GM19351 (cell line): ENCODE measurements at regions not wholly inside any gene's neighbourhood (a gene's known extent, or its start where the extent isn't known, plus 50 kb on each side); places are given as distances from the start of the nearest gene placed in this dataset.
"Not testable (repeated sequence)": the region's sequence is repeated elsewhere in the genome, so short reads cannot be mapped to it uniquely, and the experiment has no call there.

Experiments
- ATAC-seq: cut with Tn5 transposase; IDR thresholded peaks from one replicate; pipeline ENCODE4 v1.9.1; 2021; ENCODE audit warnings: mild to moderate bottlenecking, moderate library complexity; ENCODE audit not compliant: unreplicated experiment

DNA sequence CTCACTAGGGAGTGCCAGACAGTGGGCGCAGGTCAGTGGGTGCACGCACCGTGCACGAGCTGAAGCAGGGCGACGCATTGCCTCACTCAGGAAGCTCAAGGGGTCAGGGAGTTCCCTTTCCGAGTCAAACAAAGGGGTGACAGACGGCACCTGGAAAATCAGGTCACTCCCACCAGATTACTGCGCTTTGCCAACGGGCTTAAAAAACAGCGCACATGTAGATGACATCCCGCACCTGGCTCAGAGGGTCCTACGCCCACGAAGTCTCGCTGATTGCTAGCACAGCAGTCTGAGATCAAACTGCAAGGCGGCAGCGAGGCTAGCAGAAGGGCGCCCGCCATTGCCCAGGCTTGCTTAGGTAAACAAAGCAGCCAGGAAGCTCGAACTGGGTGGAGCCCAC is 428.5 kb upstream of the SLC39A10 start:
- not testable (repeated sequence) for ATAC-seq

DNA sequence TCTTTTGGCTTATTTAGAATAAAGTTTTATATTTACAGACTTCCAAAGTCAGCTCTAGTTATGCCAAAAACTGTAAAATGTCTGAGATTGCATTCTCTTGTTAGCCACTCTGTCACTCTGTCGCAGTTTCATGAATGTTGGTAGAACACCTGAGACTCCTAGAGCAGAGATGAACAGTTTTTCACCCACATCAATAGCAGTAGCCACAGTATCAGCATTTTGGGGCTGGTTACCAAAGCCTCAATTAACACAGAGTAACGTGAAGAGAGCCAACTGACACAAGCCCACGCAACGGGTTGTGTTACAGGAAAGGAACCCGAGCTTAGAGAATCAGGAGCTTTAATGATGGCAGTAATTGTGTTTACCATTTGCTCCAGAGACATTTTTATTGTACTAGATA is 443.0 kb upstream of the SLC39A10 start:
- no peak for ATAC-seq

DNA sequence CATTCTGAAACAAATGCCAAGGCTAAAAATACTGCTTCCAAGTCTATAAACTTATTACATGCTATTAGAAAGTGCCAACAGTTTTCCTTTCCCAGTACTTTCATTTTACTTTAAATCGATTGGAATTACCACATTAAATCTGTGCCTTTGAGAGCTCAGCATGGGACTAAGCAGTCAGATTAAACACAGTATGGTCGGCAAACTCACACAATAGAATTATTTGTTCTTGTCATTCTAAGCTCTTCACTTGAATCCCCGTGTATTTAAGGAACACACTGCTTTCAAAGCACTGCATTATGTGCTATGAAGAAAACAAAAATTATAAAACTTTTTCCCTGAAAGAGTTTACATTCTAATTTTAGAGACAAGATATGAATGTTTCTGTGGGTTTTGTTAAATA is 444.4 kb upstream of the SLC39A10 start:
- no peak for ATAC-seq

DNA sequence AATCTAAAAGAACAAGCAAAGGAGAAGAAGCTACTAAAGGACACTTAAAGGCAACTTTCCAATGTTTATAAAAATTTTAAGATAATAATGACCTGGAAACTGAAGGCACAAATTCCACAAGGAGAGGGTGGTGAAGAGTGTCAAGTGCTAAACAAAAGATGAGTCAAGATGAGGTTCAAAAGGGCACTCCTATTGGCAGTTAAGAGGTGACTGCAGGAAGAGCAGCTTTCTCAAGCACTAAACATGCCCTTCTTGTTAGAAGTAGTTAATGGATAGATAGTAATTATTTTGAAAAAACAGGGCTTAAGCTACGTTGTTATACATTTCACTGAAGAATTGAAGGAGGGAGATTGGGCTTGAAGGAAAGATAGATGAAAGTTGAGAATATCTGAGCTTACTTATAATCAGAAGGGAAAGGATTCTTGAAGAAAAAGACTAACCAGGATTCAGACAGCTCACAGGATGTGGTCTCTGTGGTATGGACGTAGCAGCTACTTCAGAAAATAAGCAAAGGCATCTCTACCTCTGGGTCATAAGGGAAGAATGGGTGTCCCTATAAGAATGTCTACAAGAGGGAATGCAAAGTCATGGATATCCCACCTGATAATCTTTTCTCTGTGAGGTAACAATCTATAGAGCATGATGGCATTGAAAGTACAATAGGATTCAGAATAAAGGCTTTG is 454.7 kb upstream of the SLC39A10 start:
- no peak for ATAC-seq

DNA sequence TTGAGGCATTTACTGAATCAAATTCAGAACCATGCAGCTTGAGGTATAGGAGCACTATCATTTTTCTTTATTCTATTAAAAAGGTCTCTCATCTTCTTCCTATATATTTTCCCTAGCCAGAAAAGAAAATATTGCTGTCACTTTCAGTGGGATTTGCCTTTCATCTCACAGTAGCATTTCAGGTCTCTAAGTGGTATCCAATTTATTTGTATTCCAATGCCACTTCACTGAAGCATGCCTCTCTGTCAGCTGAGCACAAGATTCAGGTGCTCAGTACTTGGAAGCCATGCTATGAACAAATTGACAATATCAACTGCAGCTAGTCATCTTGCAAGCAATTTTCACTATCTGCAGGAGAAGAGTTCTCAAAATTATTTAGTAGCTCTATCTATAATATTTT is 457.2 kb upstream of the SLC39A10 start:
- ATAC-seq, result no peak

DNA sequence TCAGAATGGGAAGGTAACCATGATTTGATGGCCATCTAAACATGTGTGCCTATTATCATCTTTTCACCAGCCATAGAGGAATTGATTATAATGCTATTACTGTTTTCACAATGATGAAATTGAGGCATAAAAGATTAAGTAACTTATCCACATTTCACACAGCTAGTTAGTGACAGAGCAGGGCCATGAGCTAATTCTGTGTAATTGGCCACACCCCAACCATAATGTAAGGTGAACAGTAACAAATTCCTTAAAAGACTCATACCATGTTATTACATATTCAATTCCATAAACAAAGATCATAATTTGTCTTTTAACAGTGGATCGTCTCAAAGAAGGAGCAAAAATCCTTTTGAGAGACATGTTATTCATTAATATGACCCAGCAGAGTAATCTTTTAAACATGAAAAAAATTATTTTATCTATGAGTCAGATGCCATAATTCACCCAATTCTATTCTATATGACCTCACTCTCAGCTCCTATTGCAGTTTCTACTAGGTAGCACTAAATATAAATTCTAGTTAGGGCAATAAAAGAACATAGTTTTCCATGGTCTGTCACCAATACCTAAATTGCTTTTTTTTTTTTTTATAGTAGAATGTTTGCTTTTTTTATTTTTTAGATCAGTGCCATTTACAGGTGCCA is 475.8 kb upstream of the SLC39A10 start:
- no peak for ATAC-seq

DNA sequence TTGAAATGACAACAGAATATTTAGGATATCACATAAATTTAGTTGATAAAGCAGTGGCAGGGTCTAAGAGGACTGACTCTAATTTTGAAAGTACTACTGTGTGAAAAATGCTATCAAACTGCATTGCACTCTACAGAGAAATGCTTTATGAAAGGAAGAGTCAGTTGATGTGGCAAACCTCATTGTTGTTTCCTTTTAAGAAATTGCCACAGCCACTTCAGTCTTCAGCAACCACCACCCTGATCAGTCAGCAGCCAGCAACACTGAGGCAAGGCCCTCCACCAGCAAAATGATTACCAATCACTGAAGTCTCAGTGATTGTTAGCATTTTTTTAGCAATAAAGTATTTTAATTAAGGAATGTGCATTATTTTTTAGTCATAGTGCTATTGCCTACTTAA is 488.7 kb upstream of the SLC39A10 start:
- no peak for ATAC-seq

DNA sequence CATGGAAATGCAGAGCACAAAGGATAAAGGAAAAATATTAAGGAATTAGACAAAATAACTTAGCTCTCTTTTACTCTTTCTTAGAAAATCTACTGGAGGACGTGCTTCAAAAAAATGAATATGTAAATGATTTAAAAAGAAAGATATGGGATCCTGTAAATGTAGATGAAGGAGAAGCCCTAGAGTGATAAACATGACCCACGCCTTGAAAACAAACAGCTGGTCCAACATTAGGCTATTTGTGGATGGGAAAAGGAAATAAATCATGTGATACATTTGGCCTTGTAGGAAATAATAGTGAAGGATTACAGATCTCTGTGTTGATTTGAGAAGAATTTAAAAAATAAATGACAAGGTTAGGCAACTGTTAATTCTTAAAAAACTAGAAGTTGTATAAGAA is 492.1 kb upstream of the SLC39A10 start:
- ATAC-seq, result no peak

DNA sequence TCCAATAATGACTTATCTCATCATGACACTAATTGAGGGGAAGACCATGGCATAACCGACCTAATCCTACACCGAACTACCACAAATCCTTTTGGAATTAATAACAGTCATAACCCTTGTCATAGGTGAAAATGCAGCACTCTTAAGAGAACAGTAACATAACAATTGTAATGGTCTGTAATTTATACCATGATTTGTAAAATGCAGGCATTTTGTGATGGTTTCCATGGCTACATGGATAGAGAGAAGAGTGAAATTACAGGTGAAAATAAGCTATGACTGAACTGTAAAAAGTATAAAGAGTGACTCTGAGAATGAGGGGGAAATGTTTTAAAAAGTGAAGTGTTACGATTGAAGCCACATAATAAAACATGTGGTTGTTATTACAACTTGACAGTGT is 494.1 kb upstream of the SLC39A10 start:
- no peak for ATAC-seq

DNA sequence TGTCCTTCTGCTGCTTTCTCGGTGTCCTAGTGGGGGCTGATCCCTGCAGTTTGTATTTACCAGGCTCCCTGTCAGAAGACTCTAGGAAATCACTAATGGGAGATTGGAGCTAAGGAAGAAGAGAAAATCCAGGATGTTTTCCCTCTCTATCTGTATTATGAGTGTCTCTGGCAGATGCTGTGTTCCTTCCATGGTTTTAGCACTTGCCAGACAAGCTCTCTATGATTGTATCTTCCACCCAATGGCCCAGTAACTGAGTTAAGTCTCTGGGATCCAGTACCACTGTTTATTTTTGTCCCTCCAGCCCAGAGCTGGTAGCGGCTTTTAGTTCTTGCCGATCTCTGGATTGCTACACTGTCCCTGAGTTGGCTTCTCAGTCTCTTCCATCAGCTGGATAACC is 494.8 kb upstream of the SLC39A10 start:
- no peak for ATAC-seq

DNA sequence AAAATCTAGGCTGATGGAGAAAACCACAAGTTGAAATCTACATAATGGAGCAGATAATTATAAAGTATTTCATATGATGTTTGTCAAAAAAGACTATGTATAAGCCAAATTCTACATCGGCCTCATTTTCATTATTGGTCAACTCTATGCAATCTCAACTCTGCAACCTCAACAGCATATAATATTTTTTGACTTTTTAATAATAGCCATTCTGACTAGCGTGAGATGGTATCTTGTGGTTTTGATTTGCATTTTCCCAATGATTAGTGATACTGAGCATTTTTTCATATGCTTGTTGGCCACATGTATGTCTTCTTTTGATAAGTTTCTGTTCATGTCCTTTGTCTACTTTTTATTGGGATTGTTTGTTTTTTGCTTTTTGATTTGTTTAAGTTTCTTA is 496.1 kb upstream of the SLC39A10 start:
- ATAC-seq, result no peak

DNA sequence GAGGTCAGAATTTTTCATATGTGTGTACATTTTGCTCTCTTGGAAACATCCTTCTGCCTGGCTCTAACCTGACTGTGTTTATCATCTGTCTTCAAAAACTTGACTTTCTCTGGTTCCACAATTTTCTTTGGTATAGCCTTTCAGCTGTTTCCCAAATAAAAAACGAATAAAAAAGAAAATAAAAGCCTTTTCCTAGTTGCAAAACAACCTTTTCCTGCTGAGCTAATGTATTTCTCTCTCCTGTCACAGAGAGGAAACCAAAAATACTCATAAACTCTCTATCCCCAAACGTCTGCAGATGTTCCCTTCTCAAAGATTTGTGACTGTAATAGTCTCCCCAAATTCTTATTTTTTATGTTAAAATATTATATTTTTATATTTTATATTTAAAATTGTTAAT is 505.3 kb upstream of the SLC39A10 start:
- ATAC-seq, result no peak

DNA sequence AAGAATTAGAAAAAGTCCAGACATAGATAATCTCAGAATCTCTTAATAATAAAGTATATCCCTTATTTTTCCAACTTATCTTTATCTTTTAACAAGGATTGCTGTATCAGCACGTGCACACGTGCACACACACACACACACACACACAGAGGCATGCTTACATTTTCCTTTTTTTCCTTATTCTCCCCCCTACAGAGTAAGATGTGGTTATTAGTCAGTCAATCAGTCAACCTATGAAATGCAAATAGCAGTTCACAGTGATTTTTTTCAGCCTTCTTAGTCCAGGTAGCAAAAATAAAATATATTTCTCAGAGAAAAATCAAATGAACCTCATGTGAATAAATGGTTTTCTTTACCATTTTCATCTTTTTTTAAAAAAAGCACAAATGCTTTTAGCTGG is 506.2 kb upstream of the SLC39A10 start:
- no peak for ATAC-seq

DNA sequence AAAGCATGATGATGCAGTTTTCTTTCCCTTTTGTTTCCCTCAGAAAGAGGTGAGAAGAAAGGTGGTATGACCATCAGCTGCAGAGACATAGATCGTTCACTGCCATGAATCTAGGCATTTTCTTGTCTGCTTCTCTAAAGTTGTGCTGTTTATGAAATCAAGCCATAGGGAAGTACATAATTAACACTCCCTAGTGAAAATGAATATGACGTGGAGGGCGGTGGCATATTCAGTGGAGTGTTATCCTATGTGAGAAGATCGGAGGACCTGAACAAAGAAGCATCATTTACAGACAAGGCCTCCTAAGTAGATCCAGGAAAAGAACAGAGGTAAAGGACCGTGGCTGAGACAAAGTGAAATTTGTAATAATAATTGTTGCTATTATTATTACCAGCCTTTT is 509.0 kb upstream of the SLC39A10 start:
- no peak for ATAC-seq

DNA sequence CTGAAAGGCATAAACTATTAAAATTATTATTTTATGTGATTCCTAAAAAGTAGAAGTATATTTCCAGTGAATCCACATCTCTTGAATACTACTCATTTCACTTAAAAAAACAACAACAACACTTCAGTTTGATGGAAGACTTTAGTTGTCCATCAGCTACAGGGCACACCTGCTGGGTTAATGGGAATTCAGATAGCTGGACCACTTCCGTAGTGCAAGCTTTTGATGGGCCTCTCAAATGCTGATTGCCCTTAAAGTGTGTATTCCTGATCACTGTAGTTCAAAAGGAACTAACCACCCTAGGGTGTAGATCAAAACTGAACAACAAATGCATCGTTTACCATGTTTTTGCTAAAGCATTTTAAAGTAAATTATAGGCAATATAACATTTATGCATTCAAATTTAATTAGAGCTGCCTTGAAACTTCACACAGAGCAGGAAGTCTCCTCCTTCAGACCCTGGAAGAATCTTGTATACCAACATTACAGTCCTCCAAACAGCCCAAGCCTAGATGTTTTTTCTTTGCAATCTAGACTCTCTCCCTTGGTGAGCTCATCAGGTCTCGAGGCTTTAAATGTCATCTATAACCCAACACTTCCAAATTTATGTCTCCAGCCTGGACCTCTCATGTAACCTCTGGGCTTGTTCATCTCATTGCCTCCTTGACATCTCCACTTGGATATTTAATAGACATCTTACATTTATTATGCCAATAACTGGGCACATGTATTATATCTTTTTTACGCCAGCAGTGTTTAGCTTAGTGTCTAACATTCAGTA is 510.1 kb upstream of the SLC39A10 start:
- ATAC-seq, result no peak

DNA sequence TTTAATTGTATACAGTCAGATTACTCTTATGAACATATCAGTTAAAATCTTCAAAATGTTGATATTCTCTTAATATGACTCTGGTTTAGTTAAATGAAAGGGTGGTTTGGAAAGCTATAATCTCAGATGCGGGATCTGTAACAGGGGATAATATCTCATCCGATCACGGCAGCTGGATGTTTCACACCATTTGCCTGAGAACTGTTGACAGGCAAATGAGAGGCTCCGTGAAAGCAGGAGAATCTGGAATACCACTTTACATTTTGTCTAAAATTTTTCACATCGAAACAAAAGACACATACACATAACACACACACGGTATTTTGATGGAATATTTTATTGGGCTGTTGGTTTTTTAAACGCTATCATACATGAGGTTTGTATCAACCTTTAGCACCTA is 518.6 kb upstream of the SLC39A10 start:
- ATAC-seq, result no peak

DNA sequence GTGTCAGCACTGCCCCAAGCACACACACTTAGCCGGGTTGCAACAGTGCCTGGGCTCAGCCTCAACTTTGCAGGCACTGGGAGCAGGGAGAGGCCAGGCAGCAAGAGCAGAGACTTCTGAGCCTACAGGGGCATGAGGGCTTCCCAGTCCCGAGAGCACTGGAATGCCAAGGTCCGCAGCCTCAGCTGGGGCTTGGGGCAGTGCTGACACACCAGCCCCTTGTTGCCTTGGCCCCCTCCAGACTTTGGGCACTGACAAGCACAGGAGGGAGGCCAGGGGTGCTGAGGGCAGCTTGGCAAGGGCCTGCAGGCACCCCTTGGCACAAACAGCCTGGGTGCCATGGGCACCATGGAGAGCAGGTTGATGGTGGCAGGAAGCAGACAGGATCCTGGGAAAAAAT is 531.1 kb upstream of the SLC39A10 start:
- ATAC-seq, result not testable (repeated sequence)

DNA sequence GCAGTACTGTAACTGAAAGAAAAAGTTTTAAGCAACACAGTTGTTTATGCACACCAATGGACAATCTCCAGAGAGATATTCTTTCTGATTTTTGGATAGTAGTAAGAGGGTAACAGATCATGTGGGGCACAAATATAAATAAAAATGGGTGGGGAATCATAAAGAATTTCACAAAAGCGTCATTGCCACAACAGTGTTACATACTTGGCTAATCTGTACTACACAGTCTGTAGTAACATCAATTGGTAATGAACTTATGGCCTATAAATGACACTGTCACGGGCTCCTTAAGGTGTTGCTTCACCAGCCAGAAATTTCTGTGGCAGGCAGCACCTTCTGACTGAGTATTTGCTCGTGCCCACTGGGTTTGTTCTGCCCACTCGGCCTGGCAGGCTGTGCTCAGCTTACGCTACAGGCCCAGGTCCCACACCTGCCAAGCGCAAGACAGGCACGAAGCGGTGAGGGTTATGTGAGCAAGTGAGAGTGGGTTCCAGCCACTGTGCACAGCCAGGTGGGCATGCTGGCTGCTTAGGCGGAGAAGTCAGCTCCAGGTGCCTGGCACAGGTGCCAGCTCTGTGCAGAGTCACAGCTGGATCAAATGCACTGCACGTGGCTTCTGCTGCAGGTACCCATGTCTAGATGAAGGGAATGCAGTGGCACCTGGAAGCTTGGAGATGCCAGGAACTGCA is 532.5 kb upstream of the SLC39A10 start:
- no peak for ATAC-seq

DNA sequence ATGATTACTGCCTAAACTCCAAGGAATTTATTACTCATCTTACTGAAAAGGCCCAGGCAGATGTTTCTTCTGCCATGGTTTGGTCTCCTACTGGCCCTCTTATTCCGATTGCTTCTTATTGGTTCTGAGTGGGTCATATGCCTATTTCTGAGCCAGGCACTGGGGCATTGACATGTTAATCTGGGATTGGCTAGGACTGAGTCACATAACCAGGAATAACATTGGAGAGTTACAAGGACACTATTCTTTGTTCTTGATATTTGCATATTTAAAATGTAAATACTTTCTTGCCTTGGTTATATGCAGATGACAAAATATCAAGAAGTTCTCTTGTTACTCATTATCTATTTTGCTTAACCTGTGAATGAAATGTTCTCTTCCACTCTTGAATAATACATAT is 534.4 kb upstream of the SLC39A10 start:
- ATAC-seq, result no peak

DNA sequence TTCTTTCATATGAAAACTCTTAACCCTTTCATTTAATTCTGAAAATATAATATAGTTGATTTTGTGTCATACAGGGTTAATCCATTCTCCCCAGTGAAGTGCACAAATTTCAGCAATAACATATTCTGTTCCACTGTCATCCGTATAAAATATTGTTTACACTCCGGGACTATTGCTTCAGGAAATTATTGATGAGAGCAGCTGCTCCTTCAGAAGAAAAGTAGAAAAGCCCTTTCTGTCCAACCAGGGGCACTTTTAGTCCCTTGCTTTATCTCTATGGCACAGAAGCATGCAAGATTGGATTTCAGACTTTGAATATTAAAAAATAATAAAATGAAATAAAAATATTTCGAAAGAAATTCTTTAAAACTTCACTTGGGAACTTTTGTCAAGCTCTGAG is 535.7 kb upstream of the SLC39A10 start:
- ATAC-seq, result no peak

DNA sequence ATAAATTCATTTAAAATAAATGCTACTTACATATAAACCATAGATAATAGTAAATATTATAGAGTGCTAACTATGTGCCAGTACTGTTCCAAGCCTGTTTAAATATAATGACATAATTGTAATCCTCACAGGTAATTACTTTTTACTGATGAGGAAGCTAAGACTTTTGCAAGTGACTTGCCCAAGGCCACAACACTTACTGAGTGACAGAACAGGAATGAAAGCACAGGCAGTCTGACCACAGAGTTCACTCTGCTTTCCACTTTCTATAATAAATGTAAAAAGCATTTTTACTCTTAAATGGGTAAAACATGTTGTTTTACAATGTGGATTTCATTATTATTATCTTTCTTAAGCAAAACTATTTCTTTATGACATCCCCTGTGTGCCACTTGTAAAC is 537.8 kb upstream of the SLC39A10 start:
- no peak for ATAC-seq

DNA sequence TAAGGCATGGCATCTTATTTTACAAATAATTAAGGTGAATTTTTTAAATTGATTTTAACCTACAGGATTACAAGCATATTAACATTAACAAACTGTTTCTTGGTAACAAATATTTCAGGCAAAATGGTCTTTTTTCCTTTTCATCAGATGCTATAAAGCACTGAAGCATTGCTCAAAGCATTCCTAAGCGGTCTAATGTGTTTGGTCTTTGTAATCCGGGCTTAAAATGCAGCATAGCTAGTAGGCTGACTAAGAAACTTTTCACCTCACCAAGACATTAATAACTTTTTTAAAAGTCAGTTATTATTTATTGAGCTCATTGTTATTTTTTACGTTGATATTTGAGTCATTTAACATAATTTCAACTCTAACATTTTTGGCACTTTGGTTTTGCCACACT is 538.8 kb upstream of the SLC39A10 start:
- no peak for ATAC-seq
